HT1080 (cell line): ENCODE measurements at regions not wholly inside any gene's neighbourhood (a gene's known extent, or its start where the extent isn't known, plus 50 kb on each side); places are given as distances from the start of the nearest gene placed in this dataset.

Experiments
- DNase-seq: peaks from one replicate; pipeline ENCODE4 v3.0.0-alpha.2; 2015; ENCODE audit warnings: low read depth

- no peak for DNase-seq
These were observed 1083.4 kb upstream of the LRRN3 start for GRCh38 chr7:110007320-110008063.

- peak; percentile 3 for DNase-seq
These were observed 1080.6 kb upstream of the LRRN3 start for GRCh38 chr7:110010359-110010758.

- no peak for DNase-seq
These were observed 1073.5 kb upstream of the LRRN3 start for GRCh38 chr7:110017405-110017804.

DNA sequence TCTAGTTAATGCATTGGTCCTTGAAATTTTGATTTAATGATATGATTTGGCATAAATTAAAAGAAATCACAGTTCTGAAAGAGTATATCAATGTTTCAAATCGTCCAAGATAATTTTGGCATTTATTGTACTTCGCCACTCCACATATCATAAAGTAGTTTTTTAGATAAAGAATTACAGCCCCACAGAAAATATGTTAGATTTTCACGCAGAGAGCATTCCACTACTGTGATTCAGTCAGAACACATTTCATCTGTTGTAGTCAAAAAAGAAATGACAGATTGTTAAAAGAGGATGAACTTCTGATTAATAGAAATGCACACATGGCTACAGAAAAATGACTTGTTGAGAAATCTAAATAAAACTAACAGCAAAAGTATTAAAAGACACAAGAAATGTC, 1063.5 kb upstream of the LRRN3 start:
- DNase-seq, result no peak

DNA sequence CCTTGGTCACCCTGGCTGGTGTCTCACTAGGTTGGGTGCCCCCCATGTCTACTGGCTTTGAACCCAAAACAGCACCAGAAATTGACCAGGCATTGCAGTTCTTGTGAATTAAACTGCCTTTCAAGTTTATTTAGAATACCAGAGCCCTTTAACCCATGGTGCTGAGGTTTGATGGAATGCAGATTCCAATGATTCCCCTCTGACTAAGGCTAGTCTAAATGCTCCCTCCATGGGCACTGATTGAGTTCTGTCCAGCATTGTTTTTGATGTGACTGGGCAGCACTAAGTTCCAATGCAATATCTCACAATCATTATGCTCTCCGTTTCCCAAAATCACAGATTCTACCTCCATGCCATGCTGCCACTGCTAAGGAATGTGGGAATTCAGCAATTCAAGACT, 1047.4 kb upstream of the LRRN3 start:
- DNase-seq, result peak; percentile 25

GRCh38 chr7:110050785-110051184, 1040.1 kb upstream of the LRRN3 start:
- no peak for DNase-seq

GRCh38 chr7:110051372-110051771, 1039.6 kb upstream of the LRRN3 start:
- DNase-seq, result no peak

DNA sequence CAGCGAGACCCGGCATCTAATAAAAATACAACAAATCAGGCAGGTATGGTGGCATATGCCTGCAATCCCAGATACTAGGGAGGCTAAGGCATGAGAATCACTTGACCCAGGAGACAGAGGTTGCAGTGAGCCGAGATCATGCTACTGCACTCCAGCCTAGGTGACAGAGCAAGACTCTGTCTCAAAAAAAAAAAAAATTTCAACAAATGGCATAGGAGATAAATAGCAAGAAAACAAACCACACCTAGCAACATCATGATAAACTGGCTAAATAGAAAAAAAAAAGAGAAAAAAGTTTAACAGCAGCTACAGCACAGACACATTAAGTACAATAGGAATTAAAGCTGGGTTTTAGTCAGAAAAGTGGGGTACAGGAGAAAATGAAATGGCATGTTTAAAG, 1034.6 kb upstream of the LRRN3 start:
- DNase-seq, result no peak

DNA sequence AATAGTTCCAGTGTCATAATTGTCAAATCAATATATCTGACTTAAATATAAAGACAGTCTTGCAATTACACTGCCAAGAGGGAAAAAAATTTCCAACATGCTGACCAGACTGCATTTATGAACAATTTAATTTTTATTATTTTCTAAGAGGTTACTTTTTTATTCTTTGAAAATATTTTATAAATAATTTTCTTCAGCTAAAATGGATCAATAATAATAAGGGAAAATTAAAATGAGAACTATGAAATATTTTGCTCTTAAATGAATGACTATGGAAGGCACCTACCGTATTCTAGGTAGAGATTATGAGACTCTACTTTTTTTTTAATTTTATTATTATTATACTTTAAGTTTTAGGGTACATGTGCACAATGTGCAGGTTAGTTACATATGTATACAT, 1032.5 kb upstream of the LRRN3 start:
- DNase-seq, result no peak

GRCh38 chr7:110061387-110061786, 1029.5 kb upstream of the LRRN3 start:
- no peak for DNase-seq

DNA sequence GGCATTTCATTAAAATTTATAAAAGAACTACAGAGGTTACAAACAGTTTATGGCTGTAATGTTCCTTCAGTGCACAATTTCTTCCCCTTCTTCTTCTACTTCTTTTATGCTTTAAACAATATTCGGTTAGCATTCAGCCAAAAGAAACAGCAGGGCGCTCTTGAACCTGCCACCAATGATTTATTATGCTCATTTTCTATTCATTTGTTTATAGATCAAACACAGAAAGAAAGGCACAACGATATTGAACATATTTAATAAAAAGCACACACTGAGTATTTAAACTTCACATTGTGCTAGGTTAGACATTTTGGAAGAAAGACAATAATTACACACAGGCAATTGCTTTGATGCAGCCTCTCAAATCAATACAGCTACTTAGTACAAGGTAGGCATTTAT, 1025.8 kb upstream of the LRRN3 start:
- DNase-seq, result no peak

GRCh38 chr7:110066843-110067242, 1024.1 kb upstream of the LRRN3 start:
- no peak for DNase-seq

DNA sequence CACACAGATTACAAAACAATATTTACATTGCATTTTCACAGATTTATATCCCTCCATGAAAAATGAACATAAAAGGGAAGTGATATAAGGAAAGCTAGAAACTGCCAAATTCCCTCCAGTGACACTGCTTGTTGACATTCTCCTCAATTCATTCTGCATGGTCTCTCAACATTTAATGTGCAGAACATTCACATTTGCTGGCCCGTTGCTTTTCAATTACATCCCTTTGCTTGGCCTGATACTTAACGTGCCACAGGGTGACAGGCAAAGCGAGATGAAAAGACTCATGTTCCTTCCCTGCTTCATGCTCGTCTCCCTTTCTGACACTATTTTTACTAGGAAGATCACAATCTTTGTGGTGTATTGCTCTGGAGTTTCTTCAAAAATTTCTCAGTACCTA, 1019.7 kb upstream of the LRRN3 start:
- no peak for DNase-seq

GRCh38 chr7:110075450-110075849, 1015.5 kb upstream of the LRRN3 start:
- no peak for DNase-seq

- no peak for DNase-seq
These were observed 1014.7 kb upstream of the LRRN3 start for GRCh38 chr7:110076194-110076593.

GRCh38 chr7:110084181-110084807, 1006.6 kb upstream of the LRRN3 start:
- DNase-seq, result no peak

- DNase-seq, result peak; percentile 27
These were observed 1000.7 kb upstream of the LRRN3 start for GRCh38 chr7:110090110-110090820.

GRCh38 chr7:110095372-110096052, 995.4 kb upstream of the LRRN3 start:
- no peak for DNase-seq

DNA sequence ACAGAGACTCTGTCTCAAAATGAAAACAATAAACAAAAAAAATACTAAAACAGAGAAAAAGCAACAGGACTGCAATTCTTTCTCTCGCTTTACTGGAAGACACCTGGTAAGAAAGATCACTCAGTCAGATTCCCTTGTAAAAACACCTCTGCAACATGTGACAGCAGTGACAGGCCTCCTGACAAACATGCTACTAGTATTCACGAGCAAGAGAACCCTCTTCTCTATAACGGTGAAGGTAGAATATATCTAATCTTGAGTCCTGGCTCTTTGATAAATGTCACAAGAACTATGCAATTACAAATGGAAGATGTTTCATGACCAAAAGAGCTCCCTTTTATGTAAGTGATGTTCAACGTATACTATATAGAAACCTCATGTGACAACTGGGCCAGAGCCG, 986.7 kb upstream of the LRRN3 start:
- DNase-seq, result no peak

DNA sequence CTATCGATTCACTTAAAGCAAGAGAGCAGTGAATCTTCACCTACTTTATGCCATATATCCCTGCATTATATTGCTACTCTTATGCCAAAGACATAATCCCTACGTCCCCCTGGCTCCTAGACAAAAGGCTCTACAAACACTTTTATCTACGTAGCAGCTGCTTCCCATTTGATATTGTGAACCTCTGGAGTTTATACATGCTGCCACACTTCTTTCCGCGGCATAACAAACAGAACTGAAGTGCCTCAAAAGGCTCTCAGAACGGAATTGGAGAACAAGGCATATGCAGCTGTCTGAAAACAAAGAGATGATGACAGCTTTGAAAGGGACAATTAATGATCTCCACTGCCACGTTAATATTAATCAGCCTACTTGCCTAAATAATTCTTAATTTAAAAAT, 985.6 kb upstream of the LRRN3 start:
- DNase-seq, result no peak

DNA sequence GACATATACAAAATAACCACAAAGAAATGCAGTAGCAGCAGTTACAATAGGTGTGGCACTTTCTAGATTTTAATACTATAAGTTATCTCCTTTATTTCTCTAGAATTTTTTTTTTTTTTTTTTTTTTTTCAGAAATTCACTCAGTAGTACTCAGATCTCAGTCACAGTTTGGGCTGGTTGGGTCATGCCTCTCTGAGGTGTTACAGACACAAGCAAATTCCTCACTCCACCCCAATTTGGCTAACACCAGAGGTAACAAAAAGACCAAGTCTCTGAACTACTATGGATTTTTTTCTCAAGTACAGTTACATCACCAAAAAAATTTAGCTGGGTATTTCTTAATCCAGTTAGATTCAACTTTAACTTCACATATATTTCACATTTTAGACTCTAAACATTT, 985.1 kb upstream of the LRRN3 start:
- no peak for DNase-seq
